ENCODE measurements at regions not wholly inside any gene's neighbourhood (a gene's known extent, or its start where the extent isn't known, plus 50 kb on each side); places are given as distances from the start of the nearest gene placed in this dataset.

- Histone ChIP-seq H3K36me3 (no peaks in the 10 kb centered on the region), H3K27ac (peak overlapping the region; percentile 77)
Measured at GRCh38 chr2:47272031-47272864, 95.9 kb upstream of the CALM2 start.

GRCh38 chr2:47271054-47272000 lies 95.0 kb upstream of the CALM2 start:
- Histone ChIP-seq H3K4me1 (ENCODE audit: control insufficient read depth in 1 of 2, insufficient read depth in 1 of 2, low read depth in 1 of 2, low read length in 1 of 2) (peaks cover 15 to 22% of the 10 kb centered on the region in 2 experiments), H3K4me3 (ENCODE audit: low read depth in 1 of 2, low read length in 1 of 2) (peak overlapping the region; percentile 54 to 73), H3K36me3 (no peaks in the 10 kb centered on the region), H3K27ac (peak overlapping the region; percentile 77), H3K27me3 (no peaks in the 10 kb centered on the region), H3K9me3 (no peaks in the 10 kb centered on the region)
- no peak for TF ChIP-seq CTCF (IDR thresholded peaks at IDR 0.05)

More at GRCh38 chr2:47272031-47272864, 95.9 kb upstream of the CALM2 start:
- H3K4me1 ChIP-seq (ENCODE audit: control insufficient read depth in 1 of 2, insufficient read depth in 1 of 2, low read depth in 1 of 2, low read length in 1 of 2): peaks cover 15 to 22% of the 10 kb centered on the region in 2 experiments
- no peaks in the 10 kb centered on the region for H3K27me3 ChIP-seq
- TF ChIP-seq CTCF (IDR thresholded peaks at IDR 0.05): peak; percentile 98
- peak overlapping the region; percentile 54 to 73 for H3K4me3 ChIP-seq (ENCODE audit: low read depth in 1 of 2, low read length in 1 of 2)
- H3K9me3 ChIP-seq: no peaks in the 10 kb centered on the region

GRCh38 chr2:47270421-47270820 lies 94.1 kb upstream of the CALM2 start:
- H3K4me1 ChIP-seq (ENCODE audit: control insufficient read depth in 1 of 2, insufficient read depth in 1 of 2, low read depth in 1 of 2, low read length in 1 of 2): peaks cover 15 to 22% of the 10 kb centered on the region in 2 experiments
- TF ChIP-seq CTCF (IDR thresholded peaks at IDR 0.05): no peak
- H3K27me3 ChIP-seq: no peaks in the 10 kb centered on the region
- H3K36me3 ChIP-seq: no peaks in the 10 kb centered on the region
- H3K27ac ChIP-seq: no peak overlapping the region
- H3K9me3 ChIP-seq: no peaks in the 10 kb centered on the region
- no peak overlapping the region for H3K4me3 ChIP-seq (ENCODE audit: low read depth in 1 of 2, low read length in 1 of 2)

GRCh38 chr2:47269316-47270232 lies 93.3 kb upstream of the CALM2 start:
- no peak for TF ChIP-seq CTCF (IDR thresholded peaks at IDR 0.05)
- Histone ChIP-seq H3K27me3 (no peaks in the 10 kb centered on the region), H3K36me3 (no peaks in the 10 kb centered on the region), H3K9me3 (no peaks in the 10 kb centered on the region), H3K4me3 (ENCODE audit: low read depth in 1 of 2, low read length in 1 of 2) (no peak overlapping the region), H3K4me1 (ENCODE audit: control insufficient read depth in 1 of 2, insufficient read depth in 1 of 2, low read depth in 1 of 2, low read length in 1 of 2) (peaks cover 15 to 22% of the 10 kb centered on the region in 2 experiments), H3K27ac (no peak overlapping the region)

- Histone ChIP-seq H3K36me3 (no peaks in the 10 kb centered on the region), H3K4me1 (ENCODE audit: control insufficient read depth in 1 of 2, insufficient read depth in 1 of 2, low read depth in 1 of 2, low read length in 1 of 2) (peaks cover 9 to 15% of the 10 kb centered on the region in 2 experiments), H3K9me3 (no peaks in the 10 kb centered on the region), H3K4me3 (ENCODE audit: low read depth in 1 of 2, low read length in 1 of 2) (no peak overlapping the region), H3K27me3 (no peaks in the 10 kb centered on the region), H3K27ac (no peak overlapping the region)
- TF ChIP-seq CTCF (IDR thresholded peaks at IDR 0.05): no peak
Measured at GRCh38 chr2:47267711-47268086, 91.4 kb upstream of the CALM2 start.
